HEK293 (cell line): ENCODE measurements at regions not wholly inside any gene's neighbourhood (a gene's known extent, or its start where the extent isn't known, plus 50 kb on each side); places are given as distances from the start of the nearest gene placed in this dataset.

ENCODE experiments used
- CTCF ChIA-PET: fragments of 350-600 bp; formaldehyde crosslinking; extraction: SDS; loops from one replicate; lab custom pipeline; 2021; ENCODE audit warnings: antibody characterized with exemption; lab: Yijun Ruan, JAX
- POLR2A ChIA-PET: fragments of 300-600 bp; formaldehyde crosslinking; extraction: SDS; loops from one replicate; lab custom pipeline; 2020; ENCODE audit warnings: antibody characterized with exemption, inconsistent platforms; lab: Yijun Ruan, JAX
- H3K27ac ChIP-seq: fragments of 200-500 bp; sonication (Bioruptor generic); 2 replicates; pipeline ENCODE4 v1.5.1; 2014; ENCODE audit warnings: low read depth, low read length, control low read depth, inconsistent platforms; ENCODE audit errors: extremely low read depth
- H3K36me3 ChIP-seq, 2 experiments: fragments of 200-500 bp in 1 of 2; sonication (Bioruptor generic) in 1 of 2; 1 replicate in 1 of 2; 2 replicates in 1 of 2; pipeline ENCODE4 v1.5.1; 2014 to 2017; ENCODE audit warnings: inconsistent platforms in 2 of 2, low read length in 2 of 2; ENCODE audit not compliant: control insufficient read depth in 2 of 2, insufficient read depth in 1 of 2
- H3K4me1 ChIP-seq: fragments of 200-500 bp; sonication (Bioruptor generic); 2 replicates; pipeline ENCODE4 v1.5.1; 2014; ENCODE audit warnings: mild to moderate bottlenecking, low read length, inconsistent platforms; ENCODE audit not compliant: control insufficient read depth, insufficient read depth
- H3K4me3 ChIP-seq: 2 replicates; pipeline ENCODE4 v1.5.1; 2011; ENCODE audit warnings: low read depth, mild to moderate bottlenecking, control low read depth, low read length, moderate library complexity
- H3K9me3 ChIP-seq: fragments of 200-500 bp; sonication (Bioruptor generic); 2 replicates; pipeline ENCODE4 v1.5.1; 2014; ENCODE audit warnings: low read depth, low read length, inconsistent platforms; ENCODE audit not compliant: control insufficient read depth, insufficient read depth
- HIC1 ChIP-seq: fragments of 450-650 bp; formaldehyde crosslinking; IDR thresholded peaks from 2 replicates; pipeline ENCODE4 v1.5.1; 2016; ENCODE audit warnings: missing biosample characterization, missing genetic modification characterization
- RBAK ChIP-seq: fragments of 450-650 bp; formaldehyde crosslinking; IDR thresholded peaks from 2 replicates; pipeline ENCODE4 v1.5.1; 2016; ENCODE audit warnings: missing biosample characterization, missing genetic modification characterization
- SCRT1 ChIP-seq: fragments of 450-650 bp; formaldehyde crosslinking; IDR thresholded peaks from 2 replicates; pipeline ENCODE4 v1.5.1; 2016; ENCODE audit warnings: missing biosample characterization, missing genetic modification characterization, borderline replicate concordance
- SP7 ChIP-seq: fragments of 450-650 bp; formaldehyde crosslinking; IDR thresholded peaks from 2 replicates; pipeline ENCODE4 v1.5.1; 2016; ENCODE audit warnings: missing biosample characterization, missing genetic modification characterization
- ZBTB21 ChIP-seq: fragments of 450-650 bp; formaldehyde crosslinking; IDR thresholded peaks from 2 replicates; pipeline ENCODE4 v1.5.1; 2017; ENCODE audit warnings: missing biosample characterization, missing genetic modification characterization
- ZBTB7A ChIP-seq: fragments of 450-650 bp; formaldehyde crosslinking; IDR thresholded peaks from 2 replicates; pipeline ENCODE4 v1.5.1; 2016; ENCODE audit warnings: low read depth, missing biosample characterization, missing genetic modification characterization
- ZFP69B ChIP-seq: fragments of 450-650 bp; formaldehyde crosslinking; IDR thresholded peaks from 2 replicates; pipeline ENCODE4 v1.5.1; 2016; ENCODE audit warnings: missing biosample characterization, missing genetic modification characterization
- ZIC2 ChIP-seq: fragments of 450-650 bp; formaldehyde crosslinking; IDR thresholded peaks from 2 replicates; pipeline ENCODE4 v1.5.1; 2016; ENCODE audit warnings: missing biosample characterization, missing genetic modification characterization
- ZNF112 ChIP-seq: fragments of 450-650 bp; formaldehyde crosslinking; IDR thresholded peaks from 2 replicates; pipeline ENCODE4 v1.5.0; 2017; ENCODE audit warnings: missing biosample characterization, missing genetic modification characterization
- ZNF140 ChIP-seq: fragments of 450-650 bp; formaldehyde crosslinking; IDR thresholded peaks from 2 replicates; pipeline ENCODE4 v1.5.1; 2016; ENCODE audit warnings: missing biosample characterization, missing genetic modification characterization
- ZNF174 ChIP-seq: fragments of 450-650 bp; formaldehyde crosslinking; IDR thresholded peaks from 2 replicates; pipeline ENCODE4 v1.5.0; 2017; ENCODE audit warnings: missing biosample characterization, mild to moderate bottlenecking, missing genetic modification characterization
- ZNF292 ChIP-seq: fragments of 450-650 bp; formaldehyde crosslinking; IDR thresholded peaks from 2 replicates; pipeline ENCODE4 v1.5.1; 2016; ENCODE audit warnings: low read depth, missing biosample characterization, missing genetic modification characterization, borderline replicate concordance
- ZNF311 ChIP-seq: fragments of 450-650 bp; formaldehyde crosslinking; IDR thresholded peaks from 2 replicates; pipeline ENCODE4 v1.5.1; 2017; ENCODE audit warnings: missing biosample characterization, missing genetic modification characterization, borderline replicate concordance
- ZNF426 ChIP-seq: fragments of 450-650 bp; formaldehyde crosslinking; IDR thresholded peaks from 2 replicates; pipeline ENCODE4 v1.5.1; 2017; ENCODE audit warnings: missing biosample characterization, missing genetic modification characterization, mild to moderate bottlenecking, inconsistent platforms, moderate library complexity
- ZNF544 ChIP-seq: fragments of 450-650 bp; formaldehyde crosslinking; IDR thresholded peaks from 2 replicates; pipeline ENCODE4 v1.5.0; 2017; ENCODE audit warnings: missing biosample characterization, missing genetic modification characterization
- ZNF610 ChIP-seq: fragments of 450-650 bp; formaldehyde crosslinking; IDR thresholded peaks from 2 replicates; pipeline ENCODE4 v1.5.1; 2016; ENCODE audit warnings: missing biosample characterization, missing genetic modification characterization, borderline replicate concordance
- ZNF792 ChIP-seq: fragments of 450-650 bp; formaldehyde crosslinking; IDR thresholded peaks from 2 replicates; pipeline ENCODE4 v1.5.1; 2016; ENCODE audit warnings: missing biosample characterization, missing genetic modification characterization
- TF ChIP-seq, protein P1 (sequence below): fragments of 450-650 bp; formaldehyde crosslinking; IDR thresholded peaks from 2 replicates; pipeline ENCODE4 v1.5.1; 2017; ENCODE audit warnings: missing biosample characterization, missing genetic modification characterization
- TF ChIP-seq, protein P2 (sequence below): fragments of 450-650 bp; formaldehyde crosslinking; IDR thresholded peaks from 2 replicates; pipeline ENCODE4 v1.5.1; 2016; ENCODE audit warnings: missing biosample characterization, missing genetic modification characterization

DNA sequence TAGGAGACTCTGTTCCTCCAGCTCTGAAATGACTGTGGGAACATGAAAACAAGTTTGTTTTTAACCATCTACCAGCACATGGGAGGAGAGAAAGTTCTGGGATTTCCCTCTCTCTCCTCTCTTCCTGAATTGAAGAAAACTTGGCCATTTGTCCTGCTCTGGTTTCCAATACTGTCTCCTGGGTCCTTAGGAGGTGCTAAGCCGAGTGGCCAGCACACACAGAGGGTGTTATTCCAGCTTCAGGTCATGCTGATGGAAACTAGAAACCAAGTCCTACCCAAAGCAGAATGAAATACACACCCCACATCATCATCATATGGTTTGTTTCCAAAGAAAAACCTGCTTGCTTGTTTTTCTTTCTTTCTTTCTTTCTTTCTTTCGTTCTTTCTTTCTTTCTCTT, 172.7 kb downstream of the RPLP1 start:
- H3K9me3 ChIP-seq: no peaks in the 10 kb centered on the region
- no peak overlapping the region for H3K27ac ChIP-seq
- POLR2A ChIA-PET: no interaction called here
- CTCF ChIA-PET: interaction anchor here (0.6 to 0.7 kb wide), 2 partner anchors 35 to 147 kb away, joined by 3 to 4 read pairs; no protein-coding TSS in a partner anchor
- TF ChIP-seq ZIC2 (tag by site-specific recombination) (no peak), ZFP69B (tag by site-specific recombination) (no peak), ZBTB21 (tag by site-specific recombination) (no peak), ZNF292 (no peak), SCRT1 (tag by site-specific recombination) (no peak), ZNF426 (tag by site-specific recombination) (no peak), ZBTB7A (no peak)
- no peak overlapping the region for H3K4me3 ChIP-seq
- no peaks in the 10 kb centered on the region for H3K36me3 ChIP-seq
- no peaks in the 10 kb centered on the region for H3K4me1 ChIP-seq

DNA sequence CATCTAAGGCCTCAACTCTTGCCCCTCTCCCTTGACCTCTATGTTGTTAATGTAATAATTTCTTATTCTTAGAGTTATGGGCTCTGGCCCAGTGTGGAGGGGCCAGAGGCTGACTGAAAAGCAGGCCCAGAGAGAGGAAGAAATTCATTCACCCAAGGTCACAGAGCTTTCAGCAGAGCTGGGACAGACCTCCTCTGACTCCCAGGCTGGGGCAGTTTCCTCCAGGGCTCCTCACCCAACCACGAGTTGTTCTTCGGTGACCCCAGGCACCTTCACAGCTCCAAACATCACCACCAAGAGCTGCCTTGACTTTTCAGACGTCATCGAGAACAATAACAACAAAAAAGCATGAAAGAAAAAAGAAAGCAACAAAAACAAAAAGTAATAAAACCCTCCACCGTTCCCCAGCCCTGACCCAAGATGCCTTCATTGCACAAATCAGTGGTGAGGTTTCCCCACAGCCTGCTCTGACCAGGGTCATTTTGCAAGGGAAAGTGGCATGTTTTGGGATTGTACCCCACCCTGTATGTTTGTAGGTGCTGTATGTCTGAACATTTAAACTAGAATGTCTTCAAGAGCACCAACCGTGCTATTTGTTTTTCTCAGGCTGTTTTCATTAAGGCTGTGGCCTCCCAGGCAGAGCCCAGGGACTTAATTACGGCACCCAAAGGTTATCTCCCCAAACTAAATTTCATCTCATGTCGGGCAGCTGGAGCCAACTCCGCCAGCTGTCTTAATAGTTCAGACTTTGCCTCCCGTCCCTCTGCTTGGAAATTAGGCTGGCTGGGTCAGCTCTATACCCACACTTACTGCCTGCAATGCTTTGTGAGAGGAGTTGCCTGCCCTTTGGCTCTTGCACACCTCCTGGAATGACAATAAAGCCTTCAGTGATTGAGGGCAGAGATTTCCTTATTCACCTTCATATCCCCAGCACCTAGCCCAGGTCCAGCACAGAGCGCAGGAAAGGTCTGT, 173.8 kb downstream of the RPLP1 start:
- CTCF ChIA-PET: interaction anchor here (0.6 kb wide), 1 partner anchor 148 kb away, joined by 4 read pairs; no protein-coding TSS in a partner anchor
- TF ChIP-seq, protein P1, sequence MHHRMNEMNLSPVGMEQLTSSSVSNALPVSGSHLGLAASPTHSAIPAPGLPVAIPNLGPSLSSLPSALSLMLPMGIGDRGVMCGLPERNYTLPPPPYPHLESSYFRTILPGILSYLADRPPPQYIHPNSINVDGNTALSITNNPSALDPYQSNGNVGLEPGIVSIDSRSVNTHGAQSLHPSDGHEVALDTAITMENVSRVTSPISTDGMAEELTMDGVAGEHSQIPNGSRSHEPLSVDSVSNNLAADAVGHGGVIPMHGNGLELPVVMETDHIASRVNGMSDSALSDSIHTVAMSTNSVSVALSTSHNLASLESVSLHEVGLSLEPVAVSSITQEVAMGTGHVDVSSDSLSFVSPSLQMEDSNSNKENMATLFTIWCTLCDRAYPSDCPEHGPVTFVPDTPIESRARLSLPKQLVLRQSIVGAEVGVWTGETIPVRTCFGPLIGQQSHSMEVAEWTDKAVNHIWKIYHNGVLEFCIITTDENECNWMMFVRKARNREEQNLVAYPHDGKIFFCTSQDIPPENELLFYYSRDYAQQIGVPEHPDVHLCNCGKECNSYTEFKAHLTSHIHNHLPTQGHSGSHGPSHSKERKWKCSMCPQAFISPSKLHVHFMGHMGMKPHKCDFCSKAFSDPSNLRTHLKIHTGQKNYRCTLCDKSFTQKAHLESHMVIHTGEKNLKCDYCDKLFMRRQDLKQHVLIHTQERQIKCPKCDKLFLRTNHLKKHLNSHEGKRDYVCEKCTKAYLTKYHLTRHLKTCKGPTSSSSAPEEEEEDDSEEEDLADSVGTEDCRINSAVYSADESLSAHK (tag by site-specific recombination): no peak
- TF ChIP-seq ZNF140 (tag by site-specific recombination) (no peak), ZNF112 (tag by site-specific recombination) (no peak), ZNF311 (tag by site-specific recombination) (no peak), ZNF792 (tag by site-specific recombination) (no peak), ZNF610 (no peak), ZNF544 (tag by site-specific recombination) (no peak), RBAK (no peak), SP7 (tag by site-specific recombination) (no peak), ZNF174 (no peak), HIC1 (tag by site-specific recombination) (no peak)
- TF ChIP-seq, protein P2, sequence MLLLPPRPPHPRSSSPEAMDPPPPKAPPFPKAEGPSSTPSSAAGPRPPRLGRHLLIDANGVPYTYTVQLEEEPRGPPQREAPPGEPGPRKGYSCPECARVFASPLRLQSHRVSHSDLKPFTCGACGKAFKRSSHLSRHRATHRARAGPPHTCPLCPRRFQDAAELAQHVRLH (tag by site-specific recombination): no peak
- H3K4me3 ChIP-seq: no peak overlapping the region
- H3K4me1 ChIP-seq: no peaks in the 10 kb centered on the region
- POLR2A ChIA-PET: no interaction called here
- H3K27ac ChIP-seq: no peak overlapping the region
- H3K9me3 ChIP-seq: no peaks in the 10 kb centered on the region
- no peaks in the 10 kb centered on the region for H3K36me3 ChIP-seq
